Adipocyte (in vitro differentiated cells): ENCODE measurements at regions not wholly inside any gene's neighbourhood (a gene's known extent, or its start where the extent isn't known, plus 50 kb on each side); places are given as distances from the start of the nearest gene placed in this dataset.
A peak's percentile ranks its signal among the peaks of the same experiment; 100 is the strongest.

Source experiments
- DNase-seq: peaks from one replicate; pipeline ENCODE4 v3.0.0-alpha.2; 2015; ENCODE audit warnings: low read depth
- H3K27me3 ChIP-seq: replicated peaks from 2 replicates; pipeline ENCODE4 v1.7.0; 2013; ENCODE audit warnings: mild to moderate bottlenecking, low read length, moderate library complexity; ENCODE audit not compliant: control insufficient read depth, insufficient read depth
- H3K36me3 ChIP-seq: 2 replicates; pipeline ENCODE4 v1.7.0; 2013; ENCODE audit warnings: low read length, mild to moderate bottlenecking, moderate library complexity; ENCODE audit not compliant: control insufficient read depth, insufficient read depth, severe bottlenecking
- H3K4me1 ChIP-seq: 2 replicates; pipeline ENCODE4 v1.7.0; 2013; ENCODE audit warnings: mild to moderate bottlenecking, low read length, moderate library complexity; ENCODE audit not compliant: control insufficient read depth, insufficient read depth
- H3K4me3 ChIP-seq: 2 replicates; pipeline ENCODE4 v1.7.0; 2013; ENCODE audit warnings: mild to moderate bottlenecking, low read length, moderate library complexity
- H3K9ac ChIP-seq: 2 replicates; pipeline ENCODE4 v1.7.0; 2013; ENCODE audit warnings: mild to moderate bottlenecking, low read length, moderate library complexity
- H3K9me3 ChIP-seq: 2 replicates; pipeline ENCODE4 v1.7.0; 2013; ENCODE audit warnings: mild to moderate bottlenecking, low read length, moderate library complexity; ENCODE audit not compliant: control insufficient read depth

- Histone ChIP-seq H3K36me3 (no peaks in the 10 kb centered on the region), H3K4me3 (no peak overlapping the region), H3K27me3 (no peaks in the 10 kb centered on the region), H3K4me1 (peaks cover 23% of the 10 kb centered on the region), H3K9me3 (no peaks in the 10 kb centered on the region), H3K9ac (no peak overlapping the region)
- DNase-seq, result peak; percentile 80
Measured at GRCh38 chr2:177161741-177162460, 50.7 kb upstream of the HNRNPA3 start.
